ENCODE measurements at regions not wholly inside any gene's neighbourhood (a gene's known extent, or its start where the extent isn't known, plus 50 kb on each side); places are given as distances from the start of the nearest gene placed in this dataset.

DNA sequence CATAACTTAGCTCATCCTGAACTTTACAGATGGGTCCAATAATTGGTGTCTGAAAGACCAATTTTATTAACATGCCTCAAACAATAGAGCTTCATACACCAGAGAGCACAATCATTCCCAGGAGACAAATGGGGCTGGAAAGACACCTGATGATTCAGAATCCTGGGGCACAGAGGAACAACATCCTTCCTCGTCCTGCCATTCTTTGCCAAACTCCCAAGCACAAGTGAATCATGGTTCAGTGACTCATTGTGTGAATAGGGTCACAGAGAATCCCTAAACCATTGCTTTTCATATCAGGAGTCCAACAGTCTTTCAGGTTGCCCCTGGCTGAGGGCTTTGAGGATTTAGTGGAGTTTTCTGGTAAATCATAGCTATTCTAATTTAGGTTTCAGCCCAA lies 266.4 kb upstream of the BMP2 start:
- DNase-seq (ENCODE audit: low read depth), result no peak
- TF ChIP-seq, protein P1, sequence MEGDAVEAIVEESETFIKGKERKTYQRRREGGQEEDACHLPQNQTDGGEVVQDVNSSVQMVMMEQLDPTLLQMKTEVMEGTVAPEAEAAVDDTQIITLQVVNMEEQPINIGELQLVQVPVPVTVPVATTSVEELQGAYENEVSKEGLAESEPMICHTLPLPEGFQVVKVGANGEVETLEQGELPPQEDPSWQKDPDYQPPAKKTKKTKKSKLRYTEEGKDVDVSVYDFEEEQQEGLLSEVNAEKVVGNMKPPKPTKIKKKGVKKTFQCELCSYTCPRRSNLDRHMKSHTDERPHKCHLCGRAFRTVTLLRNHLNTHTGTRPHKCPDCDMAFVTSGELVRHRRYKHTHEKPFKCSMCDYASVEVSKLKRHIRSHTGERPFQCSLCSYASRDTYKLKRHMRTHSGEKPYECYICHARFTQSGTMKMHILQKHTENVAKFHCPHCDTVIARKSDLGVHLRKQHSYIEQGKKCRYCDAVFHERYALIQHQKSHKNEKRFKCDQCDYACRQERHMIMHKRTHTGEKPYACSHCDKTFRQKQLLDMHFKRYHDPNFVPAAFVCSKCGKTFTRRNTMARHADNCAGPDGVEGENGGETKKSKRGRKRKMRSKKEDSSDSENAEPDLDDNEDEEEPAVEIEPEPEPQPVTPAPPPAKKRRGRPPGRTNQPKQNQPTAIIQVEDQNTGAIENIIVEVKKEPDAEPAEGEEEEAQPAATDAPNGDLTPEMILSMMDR (IDR thresholded peaks at IDR 0.05; ENCODE audit: control insufficient read depth, insufficient read depth, low read depth, low read length, missing control alignments), result no peak
- H3K4me3 ChIP-seq (ENCODE audit: control insufficient read depth, low read depth, low read length), result no peak overlapping the region

DNA sequence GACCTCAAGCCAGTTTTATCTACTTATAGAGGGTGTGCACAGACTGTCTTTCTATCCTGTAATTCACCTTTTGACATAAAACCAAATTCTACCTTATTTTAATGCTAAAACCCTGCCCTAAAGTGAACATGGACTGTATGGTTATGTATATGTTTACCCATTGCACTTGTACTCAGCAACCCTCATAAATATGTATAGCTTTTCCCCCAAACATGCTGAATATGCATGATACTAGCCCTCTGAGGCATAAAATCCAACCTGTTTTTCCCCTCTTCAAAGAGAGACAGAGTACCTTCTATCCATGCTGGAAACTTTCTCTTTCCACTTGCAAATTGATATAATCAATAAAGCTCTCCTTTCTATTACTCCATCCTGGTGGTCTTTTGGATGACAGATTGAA lies 267.9 kb upstream of the BMP2 start:
- TF ChIP-seq, protein P1 (IDR thresholded peaks at IDR 0.05; ENCODE audit: control insufficient read depth, insufficient read depth, low read depth, low read length, missing control alignments), result no peak
- H3K4me3 ChIP-seq (ENCODE audit: control insufficient read depth, low read depth, low read length), result no peak overlapping the region
- no peak for DNase-seq (ENCODE audit: low read depth)

DNA sequence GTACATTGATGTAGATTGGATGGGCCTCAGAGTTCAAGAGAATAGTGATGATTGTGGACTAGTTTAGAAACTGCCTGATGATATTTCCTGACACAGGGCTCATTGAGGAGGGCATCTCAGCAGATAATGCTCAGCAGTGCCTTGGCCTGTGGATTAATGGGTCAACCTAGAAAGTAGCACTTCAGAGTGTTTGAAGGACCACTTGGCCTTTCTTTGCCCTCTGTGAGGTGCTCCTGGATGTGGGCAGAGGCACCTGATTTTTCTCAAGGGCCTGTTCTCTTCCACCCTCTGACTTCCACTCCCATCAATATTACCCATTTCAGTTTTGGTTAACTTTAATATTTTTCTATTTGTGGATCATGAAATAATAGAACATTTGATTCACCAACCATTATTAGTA lies 270.6 kb upstream of the BMP2 start:
- H3K4me3 ChIP-seq (ENCODE audit: control insufficient read depth, low read depth, low read length), result no peak overlapping the region
- DNase-seq (ENCODE audit: low read depth), result no peak
- TF ChIP-seq, protein P1 (IDR thresholded peaks at IDR 0.05; ENCODE audit: control insufficient read depth, insufficient read depth, low read depth, low read length, missing control alignments), result no peak

DNA sequence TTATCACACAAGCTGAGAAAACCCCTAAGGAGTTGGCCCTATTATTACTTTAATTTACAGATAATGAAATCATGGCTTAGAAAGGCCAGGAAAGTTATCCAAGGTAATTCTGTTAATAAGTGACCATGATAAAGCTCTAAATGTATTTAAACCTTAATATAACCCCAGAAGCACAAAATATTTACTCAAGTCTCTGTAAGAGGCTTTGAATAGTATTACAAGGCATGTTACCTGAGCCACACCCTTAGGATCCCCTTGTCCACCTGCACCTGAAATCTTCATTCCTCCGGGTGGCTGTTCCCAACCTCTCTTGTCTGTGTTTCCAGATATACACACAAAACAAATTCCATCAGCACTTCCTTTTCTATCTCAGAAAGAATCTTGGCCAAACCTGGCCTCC lies 271.6 kb upstream of the BMP2 start:
- H3K4me3 ChIP-seq (ENCODE audit: control insufficient read depth, low read depth, low read length), result no peak overlapping the region
- TF ChIP-seq, protein P1 (IDR thresholded peaks at IDR 0.05; ENCODE audit: control insufficient read depth, insufficient read depth, low read depth, low read length, missing control alignments), result no peak
- DNase-seq (ENCODE audit: low read depth), result no peak

DNA sequence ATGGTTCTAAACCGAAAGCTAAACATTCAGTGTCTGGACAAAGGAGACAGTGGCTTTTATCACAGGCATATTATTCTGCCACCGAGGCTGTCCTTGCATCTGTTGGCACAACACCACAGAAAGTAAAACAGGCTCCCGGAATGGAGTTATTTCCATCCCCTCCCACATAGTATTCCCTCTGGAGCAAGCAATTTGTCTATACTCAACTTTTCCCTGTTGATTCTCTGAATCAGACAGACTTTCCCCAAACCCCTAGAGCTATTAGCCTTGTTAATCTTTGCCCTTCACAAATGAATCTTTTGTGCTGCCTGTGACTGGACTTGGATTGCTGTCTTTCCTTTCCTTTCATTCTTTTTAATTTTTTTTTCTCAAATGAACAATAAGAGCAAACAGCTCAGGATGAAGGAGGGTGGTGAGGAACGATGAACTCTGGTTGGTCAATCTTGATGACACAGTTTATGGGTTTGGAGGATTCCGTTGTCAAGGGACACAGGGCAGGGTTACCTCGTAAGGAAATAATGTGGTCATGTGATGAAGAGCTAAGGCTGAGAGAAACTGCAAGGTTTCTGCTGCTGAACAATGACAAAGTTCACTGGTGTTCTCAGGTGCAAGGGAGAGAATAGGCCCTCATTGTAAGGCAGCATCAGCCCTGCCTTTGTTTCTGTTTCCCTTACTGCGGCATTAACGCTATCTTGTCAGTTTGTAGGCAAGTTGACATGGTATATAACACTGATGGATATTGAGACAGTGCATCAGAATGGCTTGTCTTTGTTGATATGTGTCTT lies 275.0 kb upstream of the BMP2 start:
- no peak for DNase-seq (ENCODE audit: low read depth)
- no peak overlapping the region for H3K4me3 ChIP-seq (ENCODE audit: control insufficient read depth, low read depth, low read length)
- TF ChIP-seq, protein P1 (IDR thresholded peaks at IDR 0.05; ENCODE audit: control insufficient read depth, insufficient read depth, low read depth, low read length, missing control alignments), result no peak

DNA sequence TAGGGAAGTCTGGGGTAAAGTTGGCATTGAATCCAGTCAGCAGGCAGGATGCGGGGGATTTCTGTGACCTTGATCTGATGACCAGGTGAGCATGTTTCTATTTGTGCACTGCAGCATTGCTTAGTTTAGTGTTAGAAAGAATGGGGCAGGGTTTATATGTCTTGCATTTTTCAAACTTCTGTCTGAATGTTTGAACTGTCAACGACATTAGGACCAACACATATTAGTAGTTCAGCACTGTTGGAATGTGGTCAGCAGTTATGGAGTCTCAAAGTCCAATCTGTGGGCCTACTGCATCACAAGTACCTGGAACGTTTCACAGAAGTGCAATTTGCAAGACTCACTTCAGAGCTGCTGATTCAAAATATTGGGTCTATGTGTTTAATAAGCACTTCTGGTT lies 276.6 kb upstream of the BMP2 start:
- no peak overlapping the region for H3K4me3 ChIP-seq (ENCODE audit: control insufficient read depth, low read depth, low read length)
- no peak for DNase-seq (ENCODE audit: low read depth)
- TF ChIP-seq, protein P1 (IDR thresholded peaks at IDR 0.05; ENCODE audit: control insufficient read depth, insufficient read depth, low read depth, low read length, missing control alignments), result no peak

All from AG09309 (cell line).